ENCODE measurements at regions not wholly inside any gene's neighbourhood (a gene's known extent, or its start where the extent isn't known, plus 50 kb on each side); places are given as distances from the start of the nearest gene placed in this dataset.

- TF ChIP-seq CTCF (IDR thresholded peaks at IDR 0.05) (no peak), POLR2AphosphoS5 (IDR thresholded peaks at IDR 0.05) (no peak)
These were observed 339.6 kb upstream of the PCDH10 start for GRCh38 chr4:132809298-132810032.
